K562 (cell line): ENCODE measurements at regions not wholly inside any gene's neighbourhood (a gene's known extent, or its start where the extent isn't known, plus 50 kb on each side); places are given as distances from the start of the nearest gene placed in this dataset.

Experiments used
- AFF1 ChIP-seq, 2 experiments: fragments of 450-650 bp; IDR thresholded peaks; 2 replicates each; pipeline ENCODE4 v1.6.1; 2018; ENCODE audit warnings: mild to moderate bottlenecking in 2 of 2, low read depth in 1 of 2; ENCODE audit not compliant: partially characterized antibody in 2 of 2
- ATF7 ChIP-seq: fragments of 450-650 bp; IDR thresholded peaks from 2 replicates; pipeline ENCODE4 v1.7.1; 2014; ENCODE audit warnings: mild to moderate bottlenecking, moderate library complexity
- E2F8 ChIP-seq: fragments of 450-650 bp; IDR thresholded peaks from 2 replicates; pipeline ENCODE4 v1.7.1; 2018; ENCODE audit warnings: mild to moderate bottlenecking, low read depth; ENCODE audit not compliant: partially characterized antibody
- GABPB2 ChIP-seq: fragments of 250-450 bp; sonication (Bioruptor Pico); conservative IDR thresholded peaks from 2 replicates; pipeline ENCODE4 v1.5.1; 2021; ENCODE audit warnings: mild to moderate bottlenecking
- HMGXB4 ChIP-seq: sonication (generic); formaldehyde crosslinking; IDR thresholded peaks from 2 replicates; pipeline ENCODE4 v1.8.1; 2023; ENCODE audit warnings: mild to moderate bottlenecking, missing genetic modification reagents
- PHF8 ChIP-seq: fragments of 200-600 bp; sonication (generic); IDR thresholded peaks from 2 replicates; pipeline ENCODE4 v1.6.1; 2012; ENCODE audit warnings: mixed run types, mild to moderate bottlenecking, inconsistent platforms, low read length, moderate library complexity, borderline replicate concordance
- TRIM28 ChIP-seq: fragments of 450-650 bp; IDR thresholded peaks from 2 replicates; pipeline ENCODE4 v1.6.1; 2017
- XRCC3 ChIP-seq: fragments of 450-650 bp; IDR thresholded peaks from 2 replicates; pipeline ENCODE4 v1.6.1; 2017; ENCODE audit warnings: mild to moderate bottlenecking, moderate library complexity
- TF ChIP-seq, protein P1 (sequence below): fragments of 150-350 bp; IDR thresholded peaks from 2 replicates; pipeline ENCODE4 v1.6.1; 2014; ENCODE audit warnings: low read depth, mild to moderate bottlenecking, low read length, borderline replicate concordance

DNA sequence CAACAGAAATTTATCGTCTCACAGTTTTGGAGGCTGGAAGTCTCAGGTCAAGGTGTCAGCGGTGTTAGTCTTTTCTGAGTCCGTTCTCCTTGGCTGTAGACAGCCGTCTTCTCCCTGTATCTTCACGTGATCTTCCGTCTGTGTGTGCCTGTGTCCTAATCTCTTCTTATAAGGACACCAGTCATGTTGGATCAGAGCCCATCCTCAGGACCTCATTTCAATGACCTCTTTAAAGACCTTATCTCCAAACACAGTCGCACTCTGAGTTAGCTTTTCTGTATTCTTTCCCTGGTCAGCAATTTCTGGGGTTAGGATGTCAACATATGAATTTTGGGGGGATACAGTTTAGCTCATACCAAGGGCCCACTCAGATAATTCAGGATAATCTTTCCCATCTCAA lies 247.7 kb downstream of the PRDM2 start:
- TF ChIP-seq PHF8 (no peak), HMGXB4 (CRISPR knock-in tag) (no peak), TRIM28 (no peak), E2F8 (no peak), XRCC3 (no peak), GABPB2 (no peak), AFF1 (IDR thresholded peaks at IDR 0.05; ENCODE audit: low read depth in 1 of 2, partially characterized antibody in 2 of 2) (no peak), ATF7 (peak; percentile 31; the same call in 1 of the 2 replicates)
- TF ChIP-seq, protein P1, sequence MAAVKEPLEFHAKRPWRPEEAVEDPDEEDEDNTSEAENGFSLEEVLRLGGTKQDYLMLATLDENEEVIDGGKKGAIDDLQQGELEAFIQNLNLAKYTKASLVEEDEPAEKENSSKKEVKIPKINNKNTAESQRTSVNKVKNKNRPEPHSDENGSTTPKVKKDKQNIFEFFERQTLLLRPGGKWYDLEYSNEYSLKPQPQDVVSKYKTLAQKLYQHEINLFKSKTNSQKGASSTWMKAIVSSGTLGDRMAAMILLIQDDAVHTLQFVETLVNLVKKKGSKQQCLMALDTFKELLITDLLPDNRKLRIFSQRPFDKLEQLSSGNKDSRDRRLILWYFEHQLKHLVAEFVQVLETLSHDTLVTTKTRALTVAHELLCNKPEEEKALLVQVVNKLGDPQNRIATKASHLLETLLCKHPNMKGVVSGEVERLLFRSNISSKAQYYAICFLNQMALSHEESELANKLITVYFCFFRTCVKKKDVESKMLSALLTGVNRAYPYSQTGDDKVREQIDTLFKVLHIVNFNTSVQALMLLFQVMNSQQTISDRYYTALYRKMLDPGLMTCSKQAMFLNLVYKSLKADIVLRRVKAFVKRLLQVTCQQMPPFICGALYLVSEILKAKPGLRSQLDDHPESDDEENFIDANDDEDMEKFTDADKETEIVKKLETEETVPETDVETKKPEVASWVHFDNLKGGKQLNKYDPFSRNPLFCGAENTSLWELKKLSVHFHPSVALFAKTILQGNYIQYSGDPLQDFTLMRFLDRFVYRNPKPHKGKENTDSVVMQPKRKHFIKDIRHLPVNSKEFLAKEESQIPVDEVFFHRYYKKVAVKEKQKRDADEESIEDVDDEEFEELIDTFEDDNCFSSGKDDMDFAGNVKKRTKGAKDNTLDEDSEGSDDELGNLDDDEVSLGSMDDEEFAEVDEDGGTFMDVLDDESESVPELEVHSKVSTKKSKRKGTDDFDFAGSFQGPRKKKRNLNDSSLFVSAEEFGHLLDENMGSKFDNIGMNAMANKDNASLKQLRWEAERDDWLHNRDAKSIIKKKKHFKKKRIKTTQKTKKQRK, result no peak
